ENCODE measurements at regions not wholly inside any gene's neighbourhood (a gene's known extent, or its start where the extent isn't known, plus 50 kb on each side); places are given as distances from the start of the nearest gene placed in this dataset.

GRCh38 chr16:54511222-54511731, 224.7 kb upstream of the IRX3 start:
- DNase-seq, result no peak

- no peak for DNase-seq
Observed at GRCh38 chr16:54510685-54511221, 224.2 kb upstream of the IRX3 start.

GRCh38 chr16:54509456-54509855, 222.9 kb upstream of the IRX3 start:
- DNase-seq, result no peak

- DNase-seq, result no peak
Observed at GRCh38 chr16:54508351-54508750, 221.8 kb upstream of the IRX3 start.

GRCh38 chr16:54506741-54507500, 220.3 kb upstream of the IRX3 start:
- DNase-seq, result no peak

- DNase-seq, result no peak
Observed at GRCh38 chr16:54506214-54506580, 219.6 kb upstream of the IRX3 start.

GRCh38 chr16:54505549-54506213, 219.1 kb upstream of the IRX3 start:
- no peak for DNase-seq

GRCh38 chr16:54504372-54504771, 217.8 kb upstream of the IRX3 start:
- no peak for DNase-seq

- no peak for DNase-seq
Observed at GRCh38 chr16:54503856-54504219, 217.3 kb upstream of the IRX3 start.

- DNase-seq, result no peak
Observed at GRCh38 chr16:54503011-54503855, 216.6 kb upstream of the IRX3 start.

- DNase-seq, result no peak
Observed at GRCh38 chr16:54501797-54502196, 215.2 kb upstream of the IRX3 start.

- no peak for DNase-seq
Observed at GRCh38 chr16:54493594-54493993, 207.0 kb upstream of the IRX3 start.

- DNase-seq, result no peak
Observed at GRCh38 chr16:54493061-54493460, 206.5 kb upstream of the IRX3 start.

GRCh38 chr16:54490112-54490488, 203.5 kb upstream of the IRX3 start:
- no peak for DNase-seq

GRCh38 chr16:54489225-54490111, 202.9 kb upstream of the IRX3 start:
- no peak for DNase-seq

- no peak for DNase-seq
Observed at GRCh38 chr16:54488729-54489128, 202.1 kb upstream of the IRX3 start.

GRCh38 chr16:54487933-54488332, 201.3 kb upstream of the IRX3 start:
- no peak for DNase-seq

- DNase-seq, result no peak
Observed at GRCh38 chr16:54484700-54485099, 198.1 kb upstream of the IRX3 start.

GRCh38 chr16:54482892-54483574, 196.4 kb upstream of the IRX3 start:
- no peak for DNase-seq

- DNase-seq, result no peak
Observed at GRCh38 chr16:54480429-54480828, 193.8 kb upstream of the IRX3 start.

- no peak for DNase-seq
Observed at GRCh38 chr16:54479546-54479945, 193.0 kb upstream of the IRX3 start.
